Glutamatergic neuron (in vitro differentiated cells): ENCODE measurements at regions not wholly inside any gene's neighbourhood (a gene's known extent, or its start where the extent isn't known, plus 50 kb on each side); places are given as distances from the start of the nearest gene placed in this dataset.

Experiments used
- DNase-seq: peaks from one replicate; pipeline ENCODE4 v3.0.0; 2022
- H3K27ac Mint-ChIP-seq: one replicate; pipeline ENCODE4 v1.8.0; 2020; ENCODE audit warnings: mild to moderate bottlenecking, mixed read lengths, inconsistent platforms; ENCODE audit not compliant: unreplicated experiment
- H3K27me3 Mint-ChIP-seq: one replicate; pipeline ENCODE4 v1.8.0; 2020; ENCODE audit warnings: mild to moderate bottlenecking, moderate library complexity, mixed read lengths, inconsistent platforms; ENCODE audit not compliant: unreplicated experiment
- H3K36me3 Mint-ChIP-seq: one replicate; pipeline ENCODE4 v1.8.0; 2020; ENCODE audit warnings: mild to moderate bottlenecking, mixed read lengths, inconsistent platforms; ENCODE audit not compliant: unreplicated experiment
- H3K4me1 Mint-ChIP-seq: one replicate; pipeline ENCODE4 v1.8.0; 2020; ENCODE audit warnings: mild to moderate bottlenecking, low read depth, mixed read lengths, inconsistent platforms; ENCODE audit not compliant: unreplicated experiment
- H3K4me3 Mint-ChIP-seq: one replicate; pipeline ENCODE4 v1.8.0; 2020; ENCODE audit warnings: mild to moderate bottlenecking, mixed read lengths, inconsistent platforms; ENCODE audit not compliant: unreplicated experiment
- H3K9me3 Mint-ChIP-seq: one replicate; pipeline ENCODE4 v1.8.0; 2020; ENCODE audit warnings: mild to moderate bottlenecking, moderate library complexity, mixed read lengths, inconsistent platforms; ENCODE audit not compliant: unreplicated experiment
- CTCF ChIP-seq: fragments of 200-600 bp; sonication (generic); IDR thresholded peaks from one replicate; pipeline ENCODE4 v1.5.0; 2021; ENCODE audit not compliant: partially characterized antibody, unreplicated experiment

GRCh38 chr1:212228591-212229119 lies 56.6 kb upstream of the PPP2R5A start:
- H3K27ac Mint-ChIP-seq, result no peak overlapping the region
- H3K27me3 Mint-ChIP-seq, result no peaks in the 10 kb centered on the region
- no peak for TF ChIP-seq CTCF
- no peak overlapping the region for H3K4me3 Mint-ChIP-seq
- no peaks in the 10 kb centered on the region for H3K4me1 Mint-ChIP-seq
- H3K36me3 Mint-ChIP-seq, result peaks cover 8% of the 10 kb centered on the region
- H3K9me3 Mint-ChIP-seq, result no peaks in the 10 kb centered on the region
- DNase-seq, result no peak

GRCh38 chr1:212229654-212230053 lies 55.6 kb upstream of the PPP2R5A start:
- Mint-ChIP-seq H3K36me3 (peaks cover 8% of the 10 kb centered on the region), H3K27me3 (no peaks in the 10 kb centered on the region), H3K9me3 (no peaks in the 10 kb centered on the region), H3K4me1 (no peaks in the 10 kb centered on the region), H3K4me3 (no peak overlapping the region), H3K27ac (no peak overlapping the region)
- no peak for DNase-seq
- no peak for TF ChIP-seq CTCF

GRCh38 chr1:212230329-212230728 lies 54.9 kb upstream of the PPP2R5A start:
- no peak for TF ChIP-seq CTCF
- H3K4me1 Mint-ChIP-seq, result no peaks in the 10 kb centered on the region

GRCh38 chr1:212231372-212231771 lies 53.8 kb upstream of the PPP2R5A start:
- Mint-ChIP-seq H3K27me3 (no peaks in the 10 kb centered on the region), H3K27ac (no peak overlapping the region), H3K4me1 (no peaks in the 10 kb centered on the region), H3K4me3 (no peak overlapping the region), H3K9me3 (no peaks in the 10 kb centered on the region), H3K36me3 (peaks cover 8% of the 10 kb centered on the region)
- DNase-seq, result no peak
- TF ChIP-seq CTCF, result no peak

More at GRCh38 chr1:212230329-212230728, 54.9 kb upstream of the PPP2R5A start:
- Mint-ChIP-seq H3K36me3 (peaks cover 8% of the 10 kb centered on the region), H3K9me3 (no peaks in the 10 kb centered on the region), H3K27ac (no peak overlapping the region), H3K4me3 (no peak overlapping the region), H3K27me3 (no peaks in the 10 kb centered on the region)
- no peak for DNase-seq

- Mint-ChIP-seq H3K27me3 (no peaks in the 10 kb centered on the region), H3K9me3 (no peaks in the 10 kb centered on the region)
Observed at GRCh38 chr1:212232090-212232489, 53.1 kb upstream of the PPP2R5A start.

More at GRCh38 chr1:212232090-212232489, 53.1 kb upstream of the PPP2R5A start:
- Mint-ChIP-seq H3K4me1 (no peaks in the 10 kb centered on the region), H3K27ac (no peak overlapping the region), H3K4me3 (no peak overlapping the region), H3K36me3 (peaks cover 8% of the 10 kb centered on the region)
- no peak for DNase-seq
- no peak for TF ChIP-seq CTCF
